HG03139 (cell line): ENCODE measurements at regions not wholly inside any gene's neighbourhood (a gene's known extent, or its start where the extent isn't known, plus 50 kb on each side); places are given as distances from the start of the nearest gene placed in this dataset.
"Not testable (repeated sequence)": the region's sequence is repeated elsewhere in the genome, so short reads cannot be mapped to it uniquely, and the experiment has no call there.

ENCODE experiments used
- ATAC-seq: cut with Tn5 transposase; IDR thresholded peaks from one replicate; pipeline ENCODE4 v1.9.1; 2021; ENCODE audit not compliant: unreplicated experiment

DNA sequence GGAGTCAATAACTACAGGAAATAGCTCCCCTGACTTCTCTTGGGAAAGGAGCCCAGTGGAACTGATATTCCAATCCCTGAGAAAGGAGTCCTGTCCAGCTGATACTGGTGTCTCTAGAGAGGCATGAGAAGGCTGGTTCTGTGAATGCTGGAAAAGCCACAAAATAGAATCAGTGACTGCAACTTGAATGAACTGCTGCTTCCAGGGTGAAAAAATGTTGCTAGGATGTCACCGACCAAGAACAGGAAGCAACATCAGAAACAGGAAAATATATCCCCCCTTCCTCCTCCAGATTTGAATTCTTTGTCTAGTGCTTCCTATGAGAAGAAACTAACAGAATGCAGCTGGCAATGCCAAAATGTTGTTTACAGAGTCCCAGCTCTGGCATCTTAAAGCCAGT lies 269.3 kb upstream of the LYPLAL1 start:
- no peak for ATAC-seq

GRCh38 chr1:218916720-218917119 lies 257.0 kb upstream of the LYPLAL1 start:
- ATAC-seq, result no peak

DNA sequence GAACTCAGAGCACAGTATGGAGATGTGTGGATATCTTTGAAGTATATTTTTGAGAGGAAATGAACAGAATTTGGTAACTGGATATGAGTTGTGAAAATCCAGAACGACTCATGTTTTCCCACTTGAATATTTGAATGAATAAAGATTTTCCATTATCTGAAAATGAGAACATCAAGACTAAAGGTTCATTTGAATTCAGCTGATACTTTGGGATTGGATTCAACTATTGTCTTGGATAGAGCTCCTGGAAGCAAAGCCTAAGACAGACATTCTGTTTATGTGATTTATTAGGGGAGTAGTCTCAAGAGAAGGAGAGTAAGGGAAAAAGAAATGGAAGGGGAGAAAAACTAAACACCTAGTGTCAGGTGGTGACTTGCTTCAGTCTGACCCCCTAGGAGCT lies 256.0 kb upstream of the LYPLAL1 start:
- ATAC-seq, result no peak

GRCh38 chr1:218925777-218926176 lies 247.9 kb upstream of the LYPLAL1 start:
- ATAC-seq, result no peak

GRCh38 chr1:218926631-218927030 lies 247.0 kb upstream of the LYPLAL1 start:
- ATAC-seq, result no peak

- no peak for ATAC-seq
Measured at GRCh38 chr1:218930000-218930399, 243.7 kb upstream of the LYPLAL1 start.

GRCh38 chr1:218930472-218931241 lies 243.0 kb upstream of the LYPLAL1 start:
- ATAC-seq, result no peak

DNA sequence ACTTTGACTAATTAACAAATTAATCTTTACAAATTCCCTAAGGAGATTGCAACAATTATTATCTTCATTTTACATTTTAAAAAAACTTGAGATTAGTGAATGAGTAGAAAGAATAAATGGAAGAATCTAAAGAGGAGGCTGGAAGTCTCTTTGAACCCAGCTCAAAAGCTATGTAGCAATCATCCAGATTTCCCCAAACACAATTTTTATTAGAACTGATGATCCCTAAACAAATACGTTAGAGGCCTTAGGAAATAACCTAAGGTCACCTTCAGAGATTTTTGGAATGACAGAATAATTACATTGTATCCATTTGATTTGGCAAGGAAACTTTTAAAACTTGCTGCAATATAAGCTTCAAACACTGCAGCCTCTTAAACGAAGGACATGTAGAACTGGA lies 242.4 kb upstream of the LYPLAL1 start:
- ATAC-seq, result no peak

DNA sequence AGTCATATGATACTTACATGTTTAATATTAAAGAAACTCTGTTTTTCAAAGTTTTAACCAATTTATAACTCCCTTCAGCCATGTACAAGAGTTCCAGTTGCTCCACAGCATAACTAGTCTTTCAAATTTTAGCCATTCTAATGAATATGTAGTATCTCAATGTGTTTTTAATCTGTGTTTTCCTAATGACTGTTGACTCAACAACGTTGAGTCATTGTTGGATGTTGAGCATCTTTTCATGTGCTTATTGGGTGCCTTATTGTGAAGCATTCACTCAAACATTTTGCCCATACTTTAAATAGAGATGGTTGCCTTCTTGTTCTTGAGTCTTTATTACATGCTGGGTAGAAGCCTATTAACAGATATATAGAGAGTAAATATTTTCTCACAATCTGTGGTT lies 240.2 kb upstream of the LYPLAL1 start:
- no peak for ATAC-seq

- not testable (repeated sequence) for ATAC-seq
Measured at GRCh38 chr1:218935408-218935807, 238.3 kb upstream of the LYPLAL1 start.

- no peak for ATAC-seq
Measured at GRCh38 chr1:218938259-218938658, 235.4 kb upstream of the LYPLAL1 start.

DNA sequence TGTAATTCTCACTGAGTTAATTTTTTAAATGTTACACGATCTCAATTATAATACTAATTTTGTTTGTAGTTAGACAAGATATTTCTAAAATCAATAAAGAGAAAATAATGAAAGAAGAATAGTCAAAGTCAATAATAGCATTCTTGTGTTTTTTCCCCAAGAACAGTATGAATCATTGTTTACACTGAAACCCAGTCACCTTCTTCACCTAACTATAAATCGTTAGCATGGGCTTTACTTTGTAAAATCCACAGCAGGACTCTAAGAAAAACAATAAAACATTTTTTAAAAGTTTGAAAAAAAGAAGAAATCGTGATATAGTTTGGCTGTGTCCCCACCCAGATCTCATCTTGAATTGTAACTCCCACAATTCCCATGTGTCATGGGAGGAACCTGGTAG lies 234.6 kb upstream of the LYPLAL1 start:
- ATAC-seq, result no peak

GRCh38 chr1:218942431-218942830 lies 231.2 kb upstream of the LYPLAL1 start:
- no peak for ATAC-seq

GRCh38 chr1:218943371-218943770 lies 230.3 kb upstream of the LYPLAL1 start:
- no peak for ATAC-seq

- ATAC-seq, result no peak
Measured at GRCh38 chr1:218945050-218945449, 228.6 kb upstream of the LYPLAL1 start.

DNA sequence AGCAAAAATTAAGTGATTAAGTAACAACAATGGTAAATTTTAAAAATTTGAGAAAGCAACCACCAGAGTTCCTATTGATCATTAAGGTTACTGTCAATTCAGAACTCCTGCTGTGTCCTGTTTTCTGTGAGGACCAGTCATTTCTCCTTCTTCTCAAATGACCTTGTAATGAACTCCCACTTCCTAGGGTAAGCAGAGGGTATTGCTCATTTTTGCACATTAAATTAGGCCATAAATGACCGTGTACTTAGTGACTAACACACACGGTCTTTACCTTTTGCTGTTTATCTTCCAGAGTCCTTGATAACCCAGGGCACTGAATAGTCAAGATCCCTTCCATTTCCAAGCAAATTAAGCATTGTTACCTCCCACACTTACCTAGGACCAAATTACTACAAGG lies 227.5 kb upstream of the LYPLAL1 start:
- ATAC-seq, result no peak

DNA sequence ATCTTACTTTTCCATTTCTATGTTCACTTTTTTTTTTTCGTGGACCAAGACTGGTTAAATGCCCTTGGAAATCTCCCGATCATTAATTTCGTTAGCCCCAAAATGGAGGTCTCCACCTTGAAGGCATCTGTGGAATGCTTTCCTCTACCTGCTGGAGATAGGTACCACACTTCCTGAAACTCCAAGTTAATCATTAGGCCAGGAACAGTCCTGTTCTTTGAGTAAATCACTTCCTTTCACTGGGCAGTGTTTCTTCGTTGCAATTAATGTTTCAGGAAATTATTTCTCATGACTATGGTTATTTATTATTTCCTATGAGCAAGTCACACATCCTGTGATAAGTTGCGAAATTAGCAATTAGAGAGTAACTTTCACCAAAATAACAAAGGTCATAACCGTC lies 225.2 kb upstream of the LYPLAL1 start:
- ATAC-seq, result no peak

GRCh38 chr1:218953386-218953785 lies 220.3 kb upstream of the LYPLAL1 start:
- no peak for ATAC-seq

GRCh38 chr1:218957971-218958370 lies 215.7 kb upstream of the LYPLAL1 start:
- ATAC-seq, result no peak

GRCh38 chr1:218959784-218960183 lies 213.9 kb upstream of the LYPLAL1 start:
- no peak for ATAC-seq

GRCh38 chr1:218964471-218965185 lies 209.1 kb upstream of the LYPLAL1 start:
- ATAC-seq, result no peak

- ATAC-seq, result no peak
Measured at GRCh38 chr1:218965821-218966220, 207.9 kb upstream of the LYPLAL1 start.

GRCh38 chr1:218967254-218967653 lies 206.4 kb upstream of the LYPLAL1 start:
- no peak for ATAC-seq
